GM18499 (cell line): ENCODE measurements at regions not wholly inside any gene's neighbourhood (a gene's known extent, or its start where the extent isn't known, plus 50 kb on each side); places are given as distances from the start of the nearest gene placed in this dataset.
"Not testable (repeated sequence)": the region's sequence is repeated elsewhere in the genome, so short reads cannot be mapped to it uniquely, and the experiment has no call there.

Source experiments
- ATAC-seq: cut with Tn5 transposase; IDR thresholded peaks from one replicate; pipeline ENCODE4 v1.9.1; 2021; ENCODE audit warnings: moderate number of reproducible peaks; ENCODE audit not compliant: insufficient read depth, unreplicated experiment

DNA sequence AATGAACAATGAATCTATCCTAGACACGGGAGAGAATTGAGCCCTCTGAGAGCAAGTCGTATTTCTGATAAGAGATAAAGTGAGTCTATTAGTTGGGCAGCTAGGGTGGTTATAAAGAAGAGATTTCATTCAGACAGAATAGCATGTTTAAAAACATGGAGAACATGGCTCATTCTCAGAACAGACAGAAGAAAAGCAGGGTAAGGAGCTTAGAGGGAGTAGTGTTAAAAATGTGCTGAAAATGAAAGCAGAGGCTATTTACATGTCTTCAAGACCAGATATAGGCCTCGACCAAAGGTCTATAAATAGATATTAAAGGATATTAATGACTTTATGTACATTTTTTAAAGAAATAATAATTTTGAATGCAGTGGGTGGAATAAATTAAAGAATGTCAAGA lies 149.5 kb downstream of the SLITRK1 start:
- ATAC-seq, result no peak

DNA sequence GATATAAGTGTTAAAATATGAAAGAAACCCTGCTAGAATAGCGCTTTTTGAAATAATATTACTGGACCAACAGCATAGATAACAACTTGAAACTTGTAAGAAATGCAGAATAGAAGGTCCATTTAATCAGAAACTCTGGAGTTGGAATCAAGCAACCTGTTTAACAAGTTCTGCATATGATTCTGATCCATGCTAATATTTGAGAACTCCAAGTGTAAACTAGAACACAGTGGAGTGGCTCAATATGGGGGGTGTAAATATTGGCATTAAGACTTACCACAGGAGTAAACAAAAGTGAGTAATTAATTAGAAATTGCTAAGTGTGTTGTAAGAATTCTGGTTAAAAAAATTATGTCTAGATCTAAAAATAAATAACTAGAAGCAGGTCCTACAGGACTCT lies 151.2 kb downstream of the SLITRK1 start:
- no peak for ATAC-seq

DNA sequence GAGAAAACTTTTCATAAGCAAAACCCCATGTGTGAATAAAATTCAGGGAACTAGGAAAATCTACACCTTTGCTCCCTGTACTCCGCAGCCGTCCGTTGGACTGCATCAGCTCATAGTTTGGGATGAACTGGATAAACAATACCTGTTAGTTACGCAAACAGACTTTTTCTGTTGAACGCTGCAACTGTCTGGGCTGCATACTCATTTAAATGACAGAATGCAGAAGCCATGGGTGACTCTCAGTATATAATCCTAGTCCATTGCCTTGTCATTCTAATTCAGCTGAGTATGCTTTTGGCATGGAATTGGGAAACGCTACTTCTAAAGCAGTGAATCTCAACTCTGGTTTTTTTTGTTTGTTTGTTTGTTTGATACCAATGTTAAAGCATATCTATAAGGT lies 151.6 kb downstream of the SLITRK1 start:
- no peak for ATAC-seq

DNA sequence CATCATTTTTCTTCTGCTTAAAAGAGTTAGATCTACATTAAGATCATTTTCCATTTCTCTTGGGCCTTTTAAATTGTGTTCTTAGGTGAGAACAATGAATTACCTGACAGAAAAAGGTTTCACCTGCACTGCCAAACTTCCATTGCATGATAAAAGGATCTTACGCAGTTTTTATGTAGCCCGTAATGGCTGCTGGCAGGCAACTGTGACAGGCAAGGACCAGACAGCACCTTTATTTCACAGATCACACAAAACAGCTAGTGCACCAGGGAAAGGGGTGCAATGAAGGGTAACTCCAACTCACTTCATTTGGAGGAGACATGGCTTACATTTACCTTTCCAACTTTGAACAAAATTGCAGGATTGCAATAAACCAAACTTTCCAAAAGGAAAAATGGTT lies 159.8 kb downstream of the SLITRK1 start:
- no peak for ATAC-seq

DNA sequence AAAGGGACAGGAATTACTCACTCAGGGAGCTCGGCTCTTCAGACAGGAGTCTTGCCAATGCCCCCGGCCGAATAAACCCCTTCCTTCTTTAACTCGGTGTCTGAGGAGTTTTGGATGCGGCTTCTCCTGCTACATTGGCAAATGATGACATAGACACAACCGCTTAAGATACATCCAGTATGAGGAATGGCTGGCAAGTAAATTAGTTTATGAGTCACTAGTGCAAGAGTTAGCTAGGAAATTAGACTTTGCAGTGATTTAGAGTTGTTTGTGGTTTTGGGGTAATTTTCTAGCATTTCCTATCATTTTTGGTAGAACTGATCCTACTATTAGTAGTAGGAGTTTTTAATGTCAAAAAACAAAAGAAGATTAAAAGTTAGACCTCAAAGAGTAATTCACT lies 166.2 kb downstream of the SLITRK1 start:
- ATAC-seq, result no peak

DNA sequence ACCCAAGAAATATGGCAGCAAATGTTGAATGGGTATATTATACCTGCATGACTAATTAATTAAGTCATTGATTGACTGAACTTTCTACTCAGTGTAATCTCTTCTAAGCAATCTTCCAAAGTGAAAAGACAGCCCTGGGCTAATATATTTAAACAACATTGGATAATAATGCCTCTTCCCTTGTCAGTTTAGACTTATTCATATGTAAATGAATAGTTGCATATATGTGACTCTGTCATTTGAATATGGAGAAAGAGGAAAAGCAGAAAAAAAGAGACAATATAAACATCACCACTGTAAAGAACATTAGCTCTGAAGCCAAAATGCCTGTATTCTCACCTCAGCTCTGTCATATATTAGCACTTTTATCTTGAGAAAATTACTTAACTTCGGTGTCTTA lies 168.0 kb downstream of the SLITRK1 start:
- ATAC-seq, result no peak

DNA sequence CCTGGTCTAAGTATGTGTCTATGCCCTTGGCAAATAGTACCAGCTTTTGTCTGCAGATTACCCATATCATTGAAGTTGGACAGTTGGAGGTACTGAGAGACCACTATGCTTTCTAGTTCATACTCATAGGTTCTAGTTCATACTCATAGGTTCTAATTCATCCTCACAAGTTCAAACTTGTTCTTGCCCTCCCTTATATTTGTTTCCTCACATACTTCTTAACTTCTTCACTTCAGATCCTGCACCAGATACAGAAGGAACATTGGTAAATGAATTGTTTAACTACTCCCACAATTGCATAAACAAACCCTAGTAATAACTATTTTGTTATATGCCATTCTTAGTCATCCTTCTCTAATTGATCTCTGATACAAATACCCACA lies 172.2 kb downstream of the SLITRK1 start:
- ATAC-seq, result no peak

DNA sequence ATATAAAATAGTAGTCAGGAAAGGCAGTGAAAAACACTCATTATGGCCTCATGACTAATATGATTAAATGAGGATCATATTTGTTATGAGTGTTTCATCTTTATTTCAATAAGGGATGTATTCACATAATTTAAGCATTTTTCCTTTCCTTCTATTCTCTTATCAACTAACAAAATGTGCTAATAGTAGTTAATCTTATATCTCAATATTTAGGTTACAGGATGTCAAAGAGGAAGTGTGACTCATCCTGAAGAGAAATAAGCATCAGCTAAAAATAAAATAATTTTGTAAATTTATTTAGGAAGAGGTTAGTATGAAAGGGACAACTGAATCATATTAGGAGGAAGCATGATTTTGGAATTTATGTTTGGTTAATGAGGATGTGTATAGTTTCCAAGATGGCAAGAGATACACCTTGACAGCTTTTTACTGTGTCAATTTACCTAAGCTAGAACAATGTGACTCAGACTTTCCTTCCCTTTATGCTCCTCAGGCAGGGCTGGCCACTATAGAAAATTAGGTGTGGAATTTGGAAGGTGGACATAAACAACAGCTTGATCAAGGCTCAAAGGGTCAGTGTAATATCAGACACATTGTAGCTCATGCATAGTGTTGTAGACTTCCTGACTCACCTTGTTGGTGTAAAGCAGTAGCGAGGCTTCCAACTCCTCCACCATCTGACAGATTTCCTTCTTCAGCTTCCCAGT lies 172.7 kb downstream of the SLITRK1 start:
- no peak for ATAC-seq

DNA sequence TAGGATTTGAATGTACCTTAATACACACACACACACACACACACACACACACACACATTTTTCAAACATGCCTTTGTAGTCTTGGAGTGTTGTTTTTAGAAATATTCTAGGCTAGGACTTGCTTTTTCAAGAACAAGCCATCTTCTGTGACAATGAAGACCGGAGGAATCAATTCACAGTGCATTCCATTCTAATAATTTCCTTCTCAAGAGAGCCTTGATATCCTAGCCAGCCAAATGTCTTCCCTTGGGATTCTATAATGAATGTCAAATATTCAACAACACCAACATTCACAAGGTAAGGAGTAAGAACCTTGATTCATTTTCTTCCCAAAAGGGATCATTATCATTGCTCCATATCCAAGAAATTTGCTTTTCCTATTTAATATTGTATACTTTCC lies 180.3 kb downstream of the SLITRK1 start:
- ATAC-seq, result no peak

DNA sequence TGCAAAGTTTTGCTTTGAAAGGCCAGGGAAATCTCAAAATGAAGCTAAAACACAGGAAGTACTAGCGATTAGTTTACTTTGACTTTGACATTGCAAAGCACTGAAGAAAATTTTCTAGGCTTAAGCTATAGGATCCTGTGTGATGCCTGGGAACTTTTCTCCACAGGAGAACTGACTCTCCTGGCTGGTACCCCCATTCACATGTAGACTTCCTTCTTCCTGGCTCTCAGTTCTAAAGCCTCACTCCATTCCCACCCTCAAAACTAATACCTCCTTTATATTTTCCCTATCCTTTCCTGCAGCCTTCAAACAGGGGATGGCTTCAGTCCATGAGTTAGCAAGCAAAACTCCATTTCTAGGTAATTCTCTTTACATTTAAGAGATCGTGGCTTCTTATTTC lies 189.5 kb downstream of the SLITRK1 start:
- ATAC-seq, result no peak

DNA sequence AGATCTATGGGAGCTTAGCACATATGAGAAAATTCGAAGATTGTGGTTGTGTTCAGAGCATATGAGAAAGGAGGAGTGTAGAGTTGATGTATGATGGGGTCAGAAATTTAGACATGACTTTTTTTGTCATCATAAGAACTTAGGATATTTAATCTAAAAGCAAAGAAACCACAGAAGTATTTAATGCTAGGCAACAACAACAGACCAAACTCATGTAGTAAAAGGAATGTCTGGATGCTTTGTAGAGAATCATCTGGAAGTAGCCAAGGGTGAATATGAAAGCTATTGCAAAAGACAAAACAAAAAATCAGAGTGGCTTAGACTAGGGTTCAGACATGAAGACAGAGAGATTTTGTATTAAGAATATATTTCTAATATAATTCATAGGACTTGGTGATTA lies 190.3 kb downstream of the SLITRK1 start:
- no peak for ATAC-seq

DNA sequence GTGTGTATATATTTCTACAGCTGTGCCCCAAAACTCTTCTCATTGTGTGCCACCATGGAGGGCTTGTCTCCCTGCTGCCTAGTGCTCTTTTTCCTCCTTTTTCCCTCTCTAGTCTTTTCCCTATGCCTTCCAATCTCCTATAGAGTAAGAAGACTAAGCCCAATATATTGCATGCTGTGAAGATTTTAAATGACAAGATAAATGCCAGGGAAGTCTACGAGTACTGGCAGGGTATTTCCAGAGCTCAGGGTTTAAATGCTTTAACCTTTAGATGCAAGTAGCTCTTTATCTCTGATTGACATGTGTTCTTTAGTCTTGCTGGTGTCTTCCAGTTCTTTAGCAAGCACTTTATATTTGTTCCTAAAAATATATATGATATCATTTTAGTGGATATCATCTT lies 200.7 kb downstream of the SLITRK1 start:
- no peak for ATAC-seq

DNA sequence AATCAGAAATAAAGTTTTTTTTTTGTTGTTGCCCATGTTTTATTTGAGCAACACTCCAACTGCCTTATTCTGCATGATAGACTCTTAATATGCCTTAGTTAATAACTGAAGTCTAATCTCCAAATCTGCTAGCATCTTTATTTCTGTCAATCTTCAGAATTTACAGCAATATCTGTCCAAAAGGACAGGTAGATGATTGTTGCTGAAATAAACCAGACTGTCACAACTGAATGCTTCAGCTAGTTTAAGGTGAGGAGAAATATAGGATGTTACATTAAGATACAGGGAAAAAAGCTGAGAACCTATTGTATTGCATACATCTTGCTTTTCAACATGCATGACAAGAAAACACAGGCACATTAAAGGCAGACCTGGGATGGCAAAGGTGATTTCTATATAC lies 204.3 kb downstream of the SLITRK1 start:
- no peak for ATAC-seq

DNA sequence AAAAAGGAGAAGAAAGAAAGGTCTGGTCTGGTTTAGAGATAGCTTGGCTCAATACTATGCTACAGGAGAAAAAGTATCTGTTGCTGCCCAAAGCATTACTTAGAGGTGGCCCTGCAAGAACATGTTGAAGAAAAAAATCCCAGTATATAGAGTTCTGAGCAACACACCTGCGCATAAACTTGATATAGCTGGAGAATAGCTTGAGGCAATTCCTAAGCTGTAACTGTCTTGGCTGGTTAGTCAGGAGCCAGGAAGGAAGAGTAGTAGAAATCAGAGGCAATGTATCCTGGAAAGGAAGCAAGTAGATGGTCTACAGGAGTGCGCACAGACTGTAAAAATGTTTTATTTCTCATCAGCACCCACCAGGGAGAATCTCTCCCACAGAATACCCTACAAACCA lies 209.7 kb downstream of the SLITRK1 start:
- ATAC-seq, result no peak

DNA sequence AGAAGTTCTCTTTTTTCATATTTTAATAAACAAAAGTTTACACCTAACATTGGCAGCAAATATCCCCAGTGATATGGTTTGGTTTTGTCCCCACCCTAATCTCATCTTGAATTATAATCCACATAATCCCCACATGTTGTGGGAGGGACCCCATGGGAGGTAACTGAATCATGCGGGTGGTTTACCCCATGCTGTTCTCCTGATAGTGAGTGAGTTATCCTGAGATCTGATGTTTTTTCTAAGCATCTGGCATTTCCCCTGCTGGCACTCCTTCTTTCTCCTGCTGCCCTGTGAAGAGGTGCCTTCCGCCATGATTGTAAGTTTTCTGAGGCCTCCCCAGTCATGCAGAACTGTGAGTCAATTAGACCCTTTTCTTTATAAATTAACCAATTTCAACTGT lies 214.7 kb downstream of the SLITRK1 start:
- no peak for ATAC-seq

DNA sequence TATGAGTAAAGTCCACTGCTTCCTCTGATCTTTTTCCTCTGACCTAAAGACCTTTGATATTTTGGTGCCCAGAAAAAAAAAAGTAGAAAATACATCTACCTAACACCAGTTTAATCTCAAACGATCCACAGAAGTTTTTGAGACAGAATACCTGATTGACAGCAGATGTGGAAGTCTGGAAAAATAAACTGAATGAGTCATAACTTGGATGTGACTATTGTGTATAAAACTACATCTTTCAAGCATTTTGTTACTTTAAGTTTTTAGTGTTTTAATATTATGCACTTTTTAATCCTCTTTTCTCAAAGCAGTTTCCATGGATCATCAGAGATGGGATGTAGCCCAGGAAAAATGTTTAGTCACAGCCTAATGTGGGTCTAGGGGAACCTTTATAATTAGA lies 216.1 kb downstream of the SLITRK1 start:
- no peak for ATAC-seq

DNA sequence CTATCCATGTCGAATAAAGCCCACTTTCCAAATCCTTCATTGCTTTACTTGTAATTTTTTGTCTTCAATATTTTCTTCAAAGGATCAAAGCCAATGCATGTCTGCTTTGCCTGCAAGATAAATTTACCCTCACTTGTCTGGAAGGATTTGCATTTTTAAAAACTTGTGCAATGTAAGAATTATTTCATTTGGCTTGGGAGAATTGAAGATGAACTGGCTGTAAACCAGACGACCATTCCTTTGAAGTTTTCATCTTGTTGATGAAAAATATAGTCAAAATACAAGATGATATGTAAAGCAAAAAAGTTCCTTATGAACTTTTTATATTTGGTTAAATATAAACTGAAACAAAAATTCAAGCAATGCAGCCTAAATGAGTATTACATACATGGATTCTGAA lies 225.0 kb downstream of the SLITRK1 start:
- ATAC-seq, result no peak

DNA sequence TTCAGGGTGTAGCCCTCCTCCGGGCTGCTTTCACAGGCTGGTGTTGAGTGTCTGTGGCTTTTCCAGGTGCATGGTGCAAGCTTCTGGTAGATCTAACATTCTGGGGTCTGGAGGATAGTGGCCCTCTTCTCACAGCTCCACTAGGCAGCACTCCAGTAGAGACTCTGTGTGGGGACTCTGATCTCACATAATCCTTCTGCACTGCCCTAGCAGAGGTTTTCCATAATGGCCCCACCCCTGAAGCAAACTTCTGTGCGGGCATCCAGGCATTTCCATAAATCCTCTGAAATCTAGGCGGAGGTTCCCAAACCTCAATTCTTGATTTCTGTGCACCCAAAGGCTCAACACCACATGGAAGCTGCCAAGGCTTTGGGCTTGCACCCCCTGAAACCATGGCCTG lies 239.7 kb downstream of the SLITRK1 start:
- not testable (repeated sequence) for ATAC-seq

DNA sequence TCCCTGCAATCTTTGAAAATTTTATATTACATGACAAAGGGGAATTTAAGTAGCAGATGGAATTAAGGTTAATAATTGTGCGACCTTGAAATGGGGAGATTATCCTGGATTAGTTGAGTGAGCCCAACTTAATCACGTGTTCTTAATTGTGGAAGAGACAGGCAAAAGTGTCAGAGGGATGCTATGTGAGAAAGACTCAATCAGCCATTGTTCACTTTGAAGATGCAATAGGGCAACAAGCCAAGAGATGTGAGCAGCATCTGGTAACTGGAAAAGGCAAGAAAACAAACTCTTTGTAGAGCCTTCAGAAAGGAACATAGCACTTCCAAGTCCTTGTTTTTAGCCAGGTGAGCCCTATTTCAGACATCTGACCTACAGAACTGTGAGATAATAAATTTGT lies 247.7 kb downstream of the SLITRK1 start:
- ATAC-seq, result no peak

DNA sequence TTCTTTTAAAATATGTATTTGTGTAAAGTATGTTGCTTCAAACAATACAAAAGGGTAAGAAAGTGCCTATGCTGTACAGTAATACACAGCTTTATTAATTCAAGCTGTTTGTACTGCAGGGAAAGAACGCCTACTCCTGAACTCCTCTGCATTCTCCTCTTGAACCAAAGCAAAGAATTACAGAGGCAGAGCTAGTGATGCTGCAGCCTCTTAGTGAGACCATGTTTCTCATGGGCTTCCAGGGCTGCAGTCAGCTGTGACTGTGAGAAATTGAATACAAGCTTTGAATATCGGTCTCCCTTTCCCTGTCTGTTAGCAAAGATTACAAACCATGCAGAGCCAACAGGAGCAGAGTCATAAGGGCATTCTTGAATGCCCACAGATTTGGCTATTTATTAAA lies 248.5 kb downstream of the SLITRK1 start:
- no peak for ATAC-seq

DNA sequence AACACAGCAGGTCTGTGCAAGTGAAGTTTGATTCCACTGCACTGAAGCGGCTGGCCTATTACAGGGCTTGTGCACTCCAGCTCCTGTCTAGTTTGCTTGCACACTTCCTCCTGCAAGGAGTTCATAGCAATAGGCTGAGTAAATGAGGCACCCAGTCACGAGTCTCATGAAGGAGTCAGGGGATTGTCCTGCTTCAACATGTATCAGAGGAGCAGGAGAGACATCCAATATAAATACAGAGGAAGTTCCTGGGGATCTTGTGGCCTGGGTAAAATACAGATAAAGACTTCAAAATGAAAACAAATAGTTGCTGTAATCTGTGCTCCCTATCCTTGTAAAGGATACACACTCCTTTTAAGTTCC lies 259.9 kb downstream of the SLITRK1 start:
- ATAC-seq, result no peak

DNA sequence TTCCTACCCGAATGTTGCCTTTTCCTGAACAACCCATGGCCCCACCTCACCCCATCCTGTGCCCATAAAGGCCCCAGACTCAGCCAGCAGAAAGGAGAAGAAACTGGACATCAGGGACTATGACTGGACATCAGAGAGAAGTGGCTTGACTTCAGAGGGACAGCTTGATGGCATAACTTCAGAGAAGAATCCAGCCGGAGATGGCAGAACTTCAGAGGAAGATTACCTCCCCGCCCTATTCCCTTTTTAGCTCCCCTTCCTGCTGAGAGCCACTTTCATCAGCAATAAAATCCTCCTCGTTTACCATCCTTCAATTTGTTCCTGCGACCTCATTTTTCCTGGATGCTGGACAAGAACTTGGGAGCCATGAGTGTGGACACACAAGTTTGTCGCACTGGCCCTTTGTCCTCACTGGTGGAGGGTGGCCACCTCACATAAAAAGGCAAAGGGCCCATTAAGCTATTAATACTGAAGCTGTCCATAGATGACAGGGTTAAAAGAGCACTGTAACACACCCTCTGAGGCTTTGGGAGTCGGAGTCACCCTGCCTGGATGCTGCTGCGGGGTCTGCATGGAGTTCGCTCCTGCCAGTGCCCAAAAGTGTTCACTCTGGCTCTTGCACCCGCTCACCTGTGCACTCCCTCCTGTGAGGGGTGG lies 260.4 kb downstream of the SLITRK1 start:
- ATAC-seq, result no peak
